B cell (primary cell): ENCODE measurements at regions not wholly inside any gene's neighbourhood (a gene's known extent, or its start where the extent isn't known, plus 50 kb on each side); places are given as distances from the start of the nearest gene placed in this dataset.

Experiments used
- ATAC-seq: fragments of 200-7000 bp; cut with Tn5 transposase; one replicate; pipeline ENCODE4 v1.10.0; 2021; ENCODE audit warnings: low read depth, mild to moderate bottlenecking, moderate number of reproducible peaks, moderate library complexity
- CTCF ChIA-PET: fragments of 350-600 bp; sonication (Branson Sonifier 250); formaldehyde crosslinking; loops from one replicate; lab custom pipeline; 2021; ENCODE audit warnings: antibody characterized with exemption, inconsistent platforms; lab: Charles Lee
- POLR2A ChIA-PET: fragments of 350-600 bp; sonication (Branson Sonifier 250); formaldehyde crosslinking; loops from one replicate; lab custom pipeline; 2021; ENCODE audit warnings: antibody characterized with exemption; lab: Charles Lee
- DNase-seq: peaks from one replicate; pipeline ENCODE4 v3.0.0; 2013
- H2AFZ ChIP-seq: 2 replicates; pipeline ENCODE4 v1.6.1; 2012; ENCODE audit warnings: mild to moderate bottlenecking, low read depth, low read length; ENCODE audit not compliant: insufficient read depth, poor library complexity, severe bottlenecking
- H3K27ac ChIP-seq, 2 donors: 1 replicate in 1 of 2; 2 replicates in 1 of 2; pipeline ENCODE4 v1.5.1; 2012 to 2013; ENCODE audit warnings: low read length in 2 of 2, mild to moderate bottlenecking in 2 of 2, moderate library complexity in 1 of 2
- H3K27me3 ChIP-seq, 4 experiments: fragments of 200-600 bp in 1 of 4; sonication (generic) in 1 of 4; replicated peaks in 1 of 4; 1 replicate in 2 of 4; 2 replicates in 2 of 4; pipeline versions ENCODE4 v1.6.1 to v1.7.0; 2013 to 2016; ENCODE audit warnings: low read length in 3 of 4, mild to moderate bottlenecking in 2 of 4, mixed read lengths in 1 of 4, moderate library complexity in 1 of 4; ENCODE audit not compliant: insufficient read depth in 4 of 4, control insufficient read depth in 3 of 4; ENCODE audit errors: control extremely low read depth in 1 of 4
- H3K36me3 ChIP-seq, 2 experiments: replicated peaks in 1 of 2; 1 replicate in 1 of 2; 2 replicates in 1 of 2; pipeline versions ENCODE4 v1.6.1 to v1.7.1; 2013; ENCODE audit warnings: low read length in 1 of 2; ENCODE audit not compliant: insufficient read depth in 2 of 2, control insufficient read depth in 1 of 2; ENCODE audit errors: control extremely low read depth in 1 of 2, extremely low read depth in 1 of 2
- H3K4me1 ChIP-seq, 2 donors: fragments of 200-600 bp in 1 of 2; sonication (generic) in 1 of 2; 1 replicate in 1 of 2; 2 replicates in 1 of 2; pipeline versions ENCODE4 v1.5.1 to v1.6.1; 2013 to 2017; ENCODE audit warnings: low read length in 2 of 2; ENCODE audit not compliant: control insufficient read depth in 2 of 2, insufficient read depth in 2 of 2
- H3K4me2 ChIP-seq: replicated peaks from 2 replicates; pipeline ENCODE3; 2012; ENCODE audit warnings: mild to moderate bottlenecking, low read depth, low read length; ENCODE audit not compliant: poor library complexity, severe bottlenecking
- H3K4me3 ChIP-seq, 5 experiments: fragments of 200-600 bp in 1 of 5; sonication (generic) in 1 of 5; 1 replicate in 3 of 5; 2 replicates in 2 of 5; pipeline versions ENCODE4 v1.5.1 to v1.7.0; 2011 to 2016; ENCODE audit warnings: low read length in 4 of 5, mild to moderate bottlenecking in 4 of 5, low read depth in 2 of 5, control low read depth in 1 of 5, moderate library complexity in 1 of 5; ENCODE audit not compliant: insufficient read depth in 1 of 5; ENCODE audit errors: control extremely low read depth in 1 of 5, extremely low read depth in 1 of 5
- H3K79me2 ChIP-seq: fragments of 200-600 bp; sonication (generic); one replicate; pipeline ENCODE4 v1.6.0; 2016; ENCODE audit warnings: low read length; ENCODE audit not compliant: control insufficient read depth, insufficient read depth
- H3K9ac ChIP-seq: fragments of 200-600 bp; sonication (generic); 2 replicates; pipeline ENCODE4 v1.6.1; 2017; ENCODE audit warnings: mild to moderate bottlenecking, low read length, moderate library complexity
- H3K9me3 ChIP-seq, 3 donors: one replicate each; pipeline versions ENCODE4 v1.6.1 to v1.7.1; 2013; ENCODE audit warnings: low read length in 2 of 3; ENCODE audit not compliant: control insufficient read depth in 2 of 3, insufficient read depth in 1 of 3; ENCODE audit errors: control extremely low read depth in 1 of 3
- H4K20me1 ChIP-seq: 2 replicates; pipeline ENCODE4 v1.6.0; 2012; ENCODE audit warnings: mild to moderate bottlenecking, low read length; ENCODE audit not compliant: insufficient read depth, control insufficient read depth, poor library complexity, severe bottlenecking
- H3K27ac Mint-ChIP-seq: one replicate; pipeline ENCODE4 v1.8.0; 2021; ENCODE audit warnings: mixed read lengths
- H3K27me3 Mint-ChIP-seq: one replicate; pipeline ENCODE4 v1.8.0; 2021; ENCODE audit warnings: mixed read lengths
- H3K4me1 Mint-ChIP-seq: one replicate; pipeline ENCODE4 v1.8.0; 2021; ENCODE audit warnings: mixed read lengths
- H3K4me3 Mint-ChIP-seq: one replicate; pipeline ENCODE4 v1.8.0; 2021; ENCODE audit warnings: mixed read lengths
- H3K9me3 Mint-ChIP-seq: one replicate; pipeline ENCODE4 v1.8.0; 2022; ENCODE audit warnings: mixed read lengths; ENCODE audit not compliant: insufficient read depth
- CTCF ChIP-seq: fragments of 200-600 bp; IDR thresholded peaks from one replicate; pipeline ENCODE4 v1.8.0; 2022; ENCODE audit warnings: antibody characterized with exemption, mild to moderate bottlenecking
- EZH2 ChIP-seq: IDR thresholded peaks from 2 replicates; pipeline ENCODE4 v1.6.1; 2012; ENCODE audit warnings: borderline replicate concordance, low read depth, mild to moderate bottlenecking, moderate library complexity, low read length; ENCODE audit not compliant: insufficient read depth, poor library complexity, severe bottlenecking
- WGBS: methylation state at CpG from one replicate; pipeline ENCODE4 v1.1.5; 2013; ENCODE audit warnings: missing lambda C conversion rate; ENCODE audit not compliant: insufficient coverage; 5-methylcytosine and 5-hydroxymethylcytosine counted together
- intact Hi-C: fragments of 100-400 bp; cut with micrococcal nuclease; formaldehyde crosslinking; loops from one replicate; pipeline ENCODE4 v1.10.0; 2022

DNA sequence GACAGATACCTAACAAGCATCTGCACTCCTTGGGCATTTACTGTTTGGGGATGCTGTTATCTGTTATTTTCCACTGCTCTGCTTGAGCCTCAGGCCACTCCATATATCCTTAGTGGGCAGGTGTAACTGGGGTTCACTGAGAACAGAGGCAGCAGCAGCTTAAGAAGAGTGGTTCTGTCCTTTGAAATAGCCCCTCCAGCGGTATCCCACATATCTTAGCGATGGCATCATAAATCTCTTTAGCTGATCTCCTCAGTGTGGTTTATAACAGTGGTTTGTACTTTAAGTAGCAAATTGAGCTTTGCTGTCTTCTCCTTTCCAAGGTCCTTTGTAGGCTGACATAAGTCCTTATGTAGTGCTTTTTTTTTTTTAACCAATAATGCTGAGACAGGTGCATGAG lies 79.7 kb upstream of the RPRM start:
- Mint-ChIP-seq H3K4me3 (no peak overlapping the region), H3K27me3 (no peaks in the 10 kb centered on the region), H3K4me1 (no peaks in the 10 kb centered on the region), H3K27ac (no peak overlapping the region), H3K9me3 (no peaks in the 10 kb centered on the region)
- POLR2A ChIA-PET, result no interaction called here
- intact Hi-C loops, result no loop called here
- Histone ChIP-seq H3K27me3 (no peaks in the 10 kb centered on the region), H2AFZ (no peak overlapping the region), H3K4me3 (no peak overlapping the region), H4K20me1 (no peaks in the 10 kb centered on the region), H3K36me3 (no peaks in the 10 kb centered on the region), H3K9me3 (no peaks in the 10 kb centered on the region), H3K4me2 (no peak overlapping the region), H3K9ac (no peak overlapping the region), H3K27ac (no peak overlapping the region), H3K79me2 (no peaks in the 10 kb centered on the region), H3K4me1 (no peaks in the 10 kb centered on the region)
- no peak for TF ChIP-seq EZH2
- TF ChIP-seq CTCF, result no peak
- CTCF ChIA-PET, result no interaction called here
- WGBS, result no CpG with 5 or more reads among the region's 2 CpGs
- ATAC-seq, result no peak
- DNase-seq, result no peak

DNA sequence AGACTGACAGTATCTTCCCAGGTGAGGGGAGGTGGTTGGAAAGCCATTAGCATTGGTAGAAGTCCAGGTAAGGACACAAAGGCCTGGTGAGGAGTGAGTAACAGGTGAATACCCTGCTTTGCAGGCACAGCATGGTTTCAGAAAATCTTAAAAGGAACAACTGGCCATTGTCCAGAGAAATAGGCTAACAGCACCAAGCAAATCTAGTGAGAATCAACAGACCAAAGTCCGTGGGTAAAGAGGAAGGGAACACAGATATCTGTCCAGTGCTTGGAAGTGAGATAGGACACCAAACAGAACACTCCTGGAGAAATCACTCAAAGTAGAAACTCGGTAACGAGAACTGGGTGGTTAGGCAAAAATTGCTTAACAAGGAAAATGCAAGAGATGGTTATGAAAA lies 88.8 kb upstream of the RPRM start:
- H3K9ac ChIP-seq, result no peak overlapping the region
- H3K36me3 ChIP-seq, result no peaks in the 10 kb centered on the region
- Mint-ChIP-seq H3K27ac (no peak overlapping the region), H3K27me3 (no peaks in the 10 kb centered on the region), H3K4me1 (no peaks in the 10 kb centered on the region), H3K4me3 (no peak overlapping the region), H3K9me3 (no peaks in the 10 kb centered on the region)
- H3K4me3 ChIP-seq, result no peak overlapping the region
- ATAC-seq (no peak), DNase-seq (no peak)
- WGBS, result 29% methylated on average over 1 of the region's 3 CpGs
- H2AFZ ChIP-seq, result no peak overlapping the region
- H3K4me1 ChIP-seq, result no peaks in the 10 kb centered on the region
- intact Hi-C loops, result no loop called here
- POLR2A ChIA-PET, result no interaction called here
- H4K20me1 ChIP-seq, result no peaks in the 10 kb centered on the region
- H3K79me2 ChIP-seq, result no peaks in the 10 kb centered on the region
- no peak overlapping the region for H3K27ac ChIP-seq
- no peaks in the 10 kb centered on the region for H3K27me3 ChIP-seq
- no peak for TF ChIP-seq CTCF
- no peak for TF ChIP-seq EZH2
- no peak overlapping the region for H3K4me2 ChIP-seq
- H3K9me3 ChIP-seq, result no peaks in the 10 kb centered on the region
- CTCF ChIA-PET, result no interaction called here
